AG04450 (cell line): ENCODE measurements at regions not wholly inside any gene's neighbourhood (a gene's known extent, or its start where the extent isn't known, plus 50 kb on each side); places are given as distances from the start of the nearest gene placed in this dataset.

Source experiments
- CTCF ChIA-PET: fragments of 300-600, 350-600 bp; formaldehyde crosslinking; extraction: SDS; loops from one replicate; lab custom pipeline; 2022; ENCODE audit warnings: antibody characterized with exemption, inconsistent platforms; lab: Charles Lee
- POLR2A ChIA-PET: fragments of 350-600 bp; formaldehyde crosslinking; extraction: SDS; loops from one replicate; lab custom pipeline; 2021; ENCODE audit warnings: antibody characterized with exemption, inconsistent platforms; lab: Yijun Ruan, JAX
- DNase-seq: peaks from one replicate; pipeline ENCODE4 v3.0.0-alpha.2; 2011; ENCODE audit warnings: low read depth, low spot score
- H3K27ac ChIP-seq: one replicate; pipeline ENCODE4 v1.5.1; 2012; ENCODE audit warnings: low read depth, low read length, control low read depth
- H3K27me3 ChIP-seq: one replicate; pipeline ENCODE4 v1.6.0; 2012; ENCODE audit warnings: low read length; ENCODE audit not compliant: control insufficient read depth, insufficient read depth
- H3K4me3 ChIP-seq: 2 replicates; pipeline ENCODE4 v1.5.1; 2011; ENCODE audit warnings: mild to moderate bottlenecking, low read depth, low read length, control low read depth
- H3K9me3 ChIP-seq: 2 replicates; pipeline ENCODE4 v1.5.1; 2012; ENCODE audit warnings: low read length; ENCODE audit not compliant: control insufficient read depth, insufficient read depth
- CTCF ChIP-seq: IDR thresholded peaks from 2 replicates; pipeline ENCODE4 v1.5.1; 2011; ENCODE audit warnings: low read depth, low read length, control low read depth, inconsistent platforms

GRCh38 chr1:90346349-90346748 is 351.4 kb downstream of the ZNF326 start:
- Histone ChIP-seq H3K27ac (no peak overlapping the region), H3K27me3 (no peaks in the 10 kb centered on the region), H3K4me3 (no peak overlapping the region), H3K9me3 (no peaks in the 10 kb centered on the region)
- ChIA-PET CTCF (no interaction called here), POLR2A (no interaction called here)
- no peak for TF ChIP-seq CTCF
- DNase-seq, result no peak

DNA sequence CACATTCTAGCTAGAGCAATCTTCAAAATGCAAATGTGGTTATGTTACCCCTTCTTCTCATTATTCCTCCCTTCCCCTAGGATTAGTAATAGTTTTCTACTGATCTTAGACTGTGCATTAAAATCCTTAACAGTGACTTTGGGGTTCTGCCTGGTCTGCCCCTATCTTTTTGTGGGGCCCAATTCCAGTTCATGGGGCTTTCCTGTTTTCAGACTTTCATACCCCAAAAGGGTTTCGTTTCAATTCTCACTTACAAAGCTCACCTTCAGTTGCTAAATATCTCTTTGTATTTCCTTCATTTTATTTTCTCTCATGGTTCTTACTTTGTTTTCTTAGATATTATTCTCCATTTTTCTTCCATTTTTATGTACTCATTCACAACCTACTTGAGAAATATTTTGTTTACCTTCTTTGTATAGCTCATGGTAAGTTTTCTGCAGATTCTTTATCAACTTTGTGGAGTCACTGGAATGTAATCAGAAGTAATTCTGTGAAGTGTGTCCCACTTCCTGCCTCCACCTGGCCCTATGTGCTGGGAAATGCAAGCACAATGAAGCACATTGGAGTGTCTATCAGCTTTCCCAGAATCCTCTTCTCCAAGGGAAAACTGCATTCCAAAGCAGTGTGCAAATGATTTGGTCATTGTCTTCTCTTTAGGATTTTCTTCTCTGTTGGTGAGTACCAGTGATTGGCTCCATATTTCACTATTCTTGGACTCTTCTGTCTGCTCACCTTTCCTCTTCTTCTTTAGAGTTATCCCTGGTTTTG is 350.2 kb downstream of the ZNF326 start:
- DNase-seq, result no peak
- TF ChIP-seq CTCF, result no peak
- no peaks in the 10 kb centered on the region for H3K9me3 ChIP-seq
- no peak overlapping the region for H3K4me3 ChIP-seq
- no peaks in the 10 kb centered on the region for H3K27me3 ChIP-seq
- CTCF ChIA-PET, result no interaction called here
- POLR2A ChIA-PET, result no interaction called here
- no peak overlapping the region for H3K27ac ChIP-seq

DNA sequence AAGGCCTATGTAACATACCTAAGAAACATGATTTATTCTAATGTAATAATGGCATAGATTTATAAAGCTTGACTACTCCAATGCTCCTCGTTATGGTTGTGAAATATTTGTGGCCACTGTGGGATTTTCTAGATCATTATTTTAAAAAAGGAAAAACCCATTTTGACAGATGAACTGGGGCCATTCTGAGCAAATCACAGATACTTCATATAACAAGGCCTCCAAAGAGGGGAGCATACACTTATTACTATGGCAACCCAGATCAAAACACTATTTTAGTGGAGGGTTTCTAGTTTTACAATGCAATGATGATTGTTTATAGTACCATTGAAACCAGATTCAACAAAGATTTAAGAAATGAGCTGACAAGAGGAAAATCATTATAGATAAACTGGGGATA is 346.6 kb downstream of the ZNF326 start:
- POLR2A ChIA-PET, result no interaction called here
- no peaks in the 10 kb centered on the region for H3K27me3 ChIP-seq
- TF ChIP-seq CTCF, result no peak
- no peak overlapping the region for H3K27ac ChIP-seq
- CTCF ChIA-PET, result no interaction called here
- no peaks in the 10 kb centered on the region for H3K9me3 ChIP-seq
- H3K4me3 ChIP-seq, result no peak overlapping the region
- DNase-seq, result no peak

DNA sequence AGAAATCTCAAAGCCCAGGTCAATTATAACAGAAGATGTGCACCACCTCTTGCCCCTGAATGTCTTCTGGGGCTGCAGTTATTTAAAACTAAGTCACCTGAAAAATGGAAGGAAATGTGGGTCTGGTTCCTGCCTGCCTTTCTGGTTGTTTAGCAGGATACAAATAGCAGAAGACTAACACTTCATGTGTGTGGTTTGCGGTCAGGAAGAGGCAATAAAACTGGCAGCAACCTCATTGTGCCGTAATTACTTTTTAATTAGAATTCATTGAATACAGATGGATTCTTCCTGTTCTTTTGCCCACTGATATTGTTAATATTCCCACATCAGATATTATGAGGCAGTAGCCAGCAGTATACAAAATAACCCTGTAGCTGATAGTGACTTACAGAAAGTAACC is 345.7 kb downstream of the ZNF326 start:
- Histone ChIP-seq H3K9me3 (no peaks in the 10 kb centered on the region), H3K27me3 (no peaks in the 10 kb centered on the region), H3K4me3 (no peak overlapping the region), H3K27ac (no peak overlapping the region)
- CTCF ChIA-PET, result no interaction called here
- DNase-seq, result no peak
- POLR2A ChIA-PET, result no interaction called here
- TF ChIP-seq CTCF, result no peak

DNA sequence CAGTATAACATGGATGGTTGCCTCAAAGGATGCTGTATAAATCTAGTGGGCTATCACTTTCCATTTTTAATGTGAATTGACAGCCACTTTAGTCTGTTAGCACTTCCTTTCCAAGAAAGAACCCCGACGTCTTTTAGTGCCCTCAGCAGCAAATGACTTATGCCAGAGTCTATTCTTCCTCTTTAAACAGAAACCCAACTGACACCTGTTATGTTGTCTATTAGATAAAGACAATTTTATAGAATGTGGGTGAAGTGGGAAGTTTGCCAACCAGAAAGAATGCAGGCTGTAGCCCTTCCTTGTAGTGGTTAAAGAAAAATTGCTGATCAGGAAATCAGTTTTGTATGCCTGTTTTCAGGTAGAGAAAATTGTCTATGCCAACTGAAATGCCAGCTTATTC is 344.9 kb downstream of the ZNF326 start:
- Histone ChIP-seq H3K4me3 (no peak overlapping the region), H3K27ac (no peak overlapping the region), H3K27me3 (no peaks in the 10 kb centered on the region), H3K9me3 (no peaks in the 10 kb centered on the region)
- ChIA-PET POLR2A (no interaction called here), CTCF (no interaction called here)
- DNase-seq, result no peak
- no peak for TF ChIP-seq CTCF
